ENCODE measurements at regions not wholly inside any gene's neighbourhood (a gene's known extent, or its start where the extent isn't known, plus 50 kb on each side); places are given as distances from the start of the nearest gene placed in this dataset.
A peak's percentile ranks its signal among the peaks of the same experiment; 100 is the strongest.

DNA sequence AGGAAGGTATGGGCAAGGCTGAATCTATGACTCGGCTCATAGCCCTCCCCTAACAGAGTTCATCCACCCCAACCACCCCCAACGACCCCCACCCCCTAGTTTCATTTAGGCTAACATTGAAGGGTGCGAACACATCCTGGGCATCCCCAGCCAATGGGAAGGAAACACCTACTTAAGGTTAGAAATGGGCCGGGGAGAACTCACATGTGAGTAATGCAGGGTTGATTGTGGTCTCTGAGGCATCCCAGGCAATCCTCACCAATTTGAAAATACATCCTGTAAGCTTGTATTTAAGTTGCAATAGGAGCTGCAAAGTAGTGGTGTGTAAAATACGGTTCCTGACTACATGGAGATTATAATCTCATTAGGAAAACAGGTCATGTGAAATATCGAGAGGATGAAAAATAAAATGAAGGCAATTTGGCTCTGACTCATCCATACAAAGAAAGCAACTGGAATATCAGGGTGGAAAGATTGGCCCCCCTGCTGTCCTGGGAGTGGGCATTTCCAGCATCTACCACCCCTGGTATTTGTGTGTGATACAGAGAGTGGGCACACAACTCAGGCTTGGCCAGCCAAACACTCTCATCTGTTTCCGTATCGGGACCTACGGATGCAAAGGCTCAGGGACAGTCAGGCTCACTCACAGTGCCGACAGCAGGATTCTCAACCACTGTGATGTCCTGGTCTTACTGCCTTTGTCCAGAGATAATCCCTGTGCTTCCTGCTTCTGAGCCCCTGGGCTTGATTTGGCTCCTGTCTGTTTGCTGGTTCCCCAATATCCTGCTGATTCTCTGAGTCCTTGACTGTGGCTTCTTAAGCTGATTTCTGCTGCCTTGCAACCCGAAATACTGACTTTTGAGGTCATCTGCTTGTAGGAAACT is 90.0 kb upstream of the NCKAP5 start:
- in situ Hi-C loops (cut with HindIII; ENCODE audit: low pct_unique_long_range_greater_than_20kb, low sequenced_read_pairs), result no loop called here
- DNase-seq (ENCODE audit: low read depth), result peak; percentile 51

DNA sequence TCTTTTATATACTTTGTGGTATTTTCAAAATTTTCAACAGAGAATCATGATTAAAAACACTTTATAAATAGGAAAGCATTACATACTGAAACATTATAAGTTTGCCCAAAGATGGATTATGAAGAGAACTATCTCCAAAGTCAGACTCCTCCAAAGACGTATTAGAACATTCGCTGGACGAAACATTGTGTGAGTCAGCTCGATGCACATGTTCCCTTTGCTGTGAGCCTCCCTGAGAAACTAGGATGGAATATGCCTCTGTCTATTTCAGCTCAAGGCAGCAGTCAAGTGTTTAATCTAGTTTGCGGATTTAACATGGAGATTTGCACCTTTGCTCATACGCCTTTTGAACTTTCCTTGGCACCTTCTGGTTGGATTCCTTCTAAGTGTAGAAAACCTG is 92.2 kb upstream of the NCKAP5 start:
- in situ Hi-C loops (cut with HindIII; ENCODE audit: low pct_unique_long_range_greater_than_20kb, low sequenced_read_pairs), result no loop called here
- DNase-seq (ENCODE audit: low read depth), result no peak

DNA sequence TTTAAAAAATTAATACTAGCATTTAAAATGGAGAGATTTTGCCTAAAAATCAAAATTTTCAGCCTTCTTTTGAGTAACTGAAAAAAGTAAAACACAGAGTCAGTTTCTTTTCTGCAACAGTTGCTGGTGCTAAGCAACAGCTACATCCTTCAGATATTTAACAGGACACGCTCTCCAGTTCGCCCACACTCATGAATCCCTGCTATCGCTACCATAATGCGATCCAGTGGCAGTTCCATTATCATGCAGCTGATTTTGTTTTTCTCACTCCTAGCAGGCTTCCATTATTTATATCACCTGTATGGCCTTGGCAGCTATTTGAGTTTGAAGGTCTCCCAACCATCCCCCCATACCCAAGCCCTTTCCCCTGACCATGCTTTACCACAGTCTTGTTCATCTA is 93.1 kb upstream of the NCKAP5 start:
- in situ Hi-C loops (cut with HindIII; ENCODE audit: low pct_unique_long_range_greater_than_20kb, low sequenced_read_pairs), result no loop called here
- no peak for DNase-seq (ENCODE audit: low read depth)

DNA sequence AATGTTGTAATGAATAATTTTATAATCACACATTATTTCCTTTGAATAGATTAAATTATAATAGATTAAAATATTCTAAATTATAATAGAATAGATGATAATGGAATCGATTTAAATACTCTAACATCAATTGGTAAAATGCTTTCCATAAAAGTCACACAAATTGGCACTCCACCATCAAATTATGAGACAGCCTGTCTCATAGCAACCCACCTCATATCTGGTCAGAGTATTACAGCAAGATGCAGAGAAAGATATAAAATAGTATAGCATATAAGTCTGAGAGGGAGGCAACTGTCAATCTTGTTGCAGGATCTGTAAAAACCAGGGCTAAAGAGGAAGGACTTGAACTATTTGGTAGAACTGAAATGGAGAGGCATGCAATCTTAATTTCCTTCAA is 98.4 kb upstream of the NCKAP5 start:
- in situ Hi-C loops (cut with HindIII; ENCODE audit: low pct_unique_long_range_greater_than_20kb, low sequenced_read_pairs), result no loop called here
- no peak for DNase-seq (ENCODE audit: low read depth)

DNA sequence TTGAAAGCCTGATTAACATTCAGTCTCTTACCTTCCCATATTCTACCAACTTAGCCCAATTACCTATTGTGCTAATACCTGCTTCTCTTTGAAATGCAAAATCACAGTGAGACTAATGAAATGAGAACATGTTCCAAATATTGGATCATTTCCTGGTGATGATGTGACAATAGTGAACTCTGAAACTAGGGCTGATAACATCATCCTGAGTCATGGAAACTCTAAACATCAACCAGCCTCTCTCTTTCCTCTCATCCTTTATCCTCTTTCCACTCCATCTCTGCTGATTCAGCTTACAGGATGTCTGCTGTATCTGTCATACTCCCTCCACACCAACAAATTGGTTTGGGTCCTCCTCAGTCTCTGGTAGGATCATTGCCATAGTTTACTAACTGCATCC is 98.8 kb upstream of the NCKAP5 start:
- in situ Hi-C loops (cut with HindIII; ENCODE audit: low pct_unique_long_range_greater_than_20kb, low sequenced_read_pairs), result no loop called here
- DNase-seq (ENCODE audit: low read depth), result peak; percentile 75

DNA sequence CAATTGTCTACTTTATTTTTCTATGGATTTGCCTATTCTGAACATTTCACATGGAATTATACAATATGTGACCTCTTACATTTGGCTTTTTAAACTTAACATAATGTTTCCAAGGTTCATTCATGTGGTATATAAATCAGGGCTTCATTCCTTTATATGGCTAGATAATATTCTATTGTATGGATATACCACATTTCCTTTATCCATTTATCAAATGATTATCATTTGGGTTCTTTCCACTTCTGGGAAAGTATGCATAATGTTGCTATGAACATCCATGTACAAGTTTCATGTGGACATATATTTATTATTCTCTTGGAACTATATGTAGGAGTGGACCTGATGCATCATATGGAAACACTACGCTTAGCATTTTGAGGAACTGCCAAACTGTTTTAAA is 99.7 kb upstream of the NCKAP5 start:
- in situ Hi-C loops (cut with HindIII; ENCODE audit: low pct_unique_long_range_greater_than_20kb, low sequenced_read_pairs), result no loop called here
- no peak for DNase-seq (ENCODE audit: low read depth)

DNA sequence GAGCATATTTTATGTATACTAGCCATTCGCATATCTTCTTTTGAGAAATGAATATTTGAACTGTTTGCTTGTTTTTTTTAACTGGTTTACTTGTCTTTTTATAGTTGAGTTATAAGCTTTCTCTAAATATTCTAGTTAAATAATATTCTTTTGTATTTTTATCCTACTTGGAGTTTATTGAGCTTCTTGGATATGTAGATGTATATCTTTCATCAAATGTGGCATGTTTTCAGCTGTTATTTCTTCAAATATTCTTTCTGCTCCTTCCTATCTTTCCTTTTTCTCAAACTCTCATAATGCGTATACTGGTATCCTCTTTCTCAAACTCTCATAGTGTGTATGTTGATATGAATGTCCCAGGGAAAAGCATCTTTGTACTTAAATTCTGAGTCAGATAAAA is 100.3 kb upstream of the NCKAP5 start:
- in situ Hi-C loops (cut with HindIII; ENCODE audit: low pct_unique_long_range_greater_than_20kb, low sequenced_read_pairs), result no loop called here
- DNase-seq (ENCODE audit: low read depth), result no peak

DNA sequence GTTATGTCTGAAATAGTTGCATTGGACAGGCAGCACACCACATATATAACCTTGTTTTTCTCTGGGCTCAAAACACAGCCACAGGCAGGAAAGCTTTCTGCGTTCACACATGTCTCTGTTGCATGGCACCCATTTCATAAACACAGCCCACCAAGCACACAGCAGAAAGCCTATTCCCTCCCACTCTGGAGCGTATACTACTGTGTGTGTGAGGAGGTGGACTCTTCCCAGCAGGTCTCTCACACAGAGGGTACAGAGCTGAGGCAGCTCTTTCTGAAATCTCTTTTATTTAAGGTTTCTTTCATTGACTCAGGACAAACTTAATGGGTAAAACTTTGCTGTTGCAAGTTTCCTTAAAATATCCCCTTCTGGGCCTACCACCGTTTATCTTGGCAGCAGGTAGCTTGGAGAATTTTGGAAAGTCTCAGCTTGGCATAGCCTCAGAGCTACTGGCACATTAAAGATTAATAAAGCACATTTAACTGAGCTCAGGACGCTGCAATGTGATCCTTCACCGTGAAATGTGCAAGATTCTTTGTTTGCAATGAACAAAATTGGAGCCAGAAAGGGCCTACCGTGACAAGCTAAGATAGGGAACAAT is 105.1 kb upstream of the NCKAP5 start:
- DNase-seq (ENCODE audit: low read depth), result peak; percentile 29
- in situ Hi-C loops (cut with HindIII; ENCODE audit: low pct_unique_long_range_greater_than_20kb, low sequenced_read_pairs), result no loop called here

DNA sequence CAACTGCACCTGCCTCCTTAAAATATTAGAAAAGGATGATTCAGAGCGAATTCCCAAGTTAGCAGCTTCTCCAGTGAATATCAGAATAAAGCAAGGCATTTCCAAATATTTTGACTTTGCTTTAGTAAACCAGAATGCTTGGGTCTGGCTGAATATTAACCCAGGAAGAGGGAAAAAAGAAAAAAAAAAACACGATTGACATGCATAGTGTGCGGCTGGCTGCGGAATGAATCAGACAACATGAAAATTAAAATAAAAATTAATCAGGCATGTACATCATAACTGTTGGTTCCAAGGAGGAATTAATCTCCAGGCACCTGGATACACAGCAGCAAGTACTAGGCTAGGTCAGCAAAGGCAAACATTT is 105.8 kb upstream of the NCKAP5 start:
- peak; percentile 80 for DNase-seq (ENCODE audit: low read depth)
- in situ Hi-C loops (cut with HindIII; ENCODE audit: low pct_unique_long_range_greater_than_20kb, low sequenced_read_pairs), result no loop called here

DNA sequence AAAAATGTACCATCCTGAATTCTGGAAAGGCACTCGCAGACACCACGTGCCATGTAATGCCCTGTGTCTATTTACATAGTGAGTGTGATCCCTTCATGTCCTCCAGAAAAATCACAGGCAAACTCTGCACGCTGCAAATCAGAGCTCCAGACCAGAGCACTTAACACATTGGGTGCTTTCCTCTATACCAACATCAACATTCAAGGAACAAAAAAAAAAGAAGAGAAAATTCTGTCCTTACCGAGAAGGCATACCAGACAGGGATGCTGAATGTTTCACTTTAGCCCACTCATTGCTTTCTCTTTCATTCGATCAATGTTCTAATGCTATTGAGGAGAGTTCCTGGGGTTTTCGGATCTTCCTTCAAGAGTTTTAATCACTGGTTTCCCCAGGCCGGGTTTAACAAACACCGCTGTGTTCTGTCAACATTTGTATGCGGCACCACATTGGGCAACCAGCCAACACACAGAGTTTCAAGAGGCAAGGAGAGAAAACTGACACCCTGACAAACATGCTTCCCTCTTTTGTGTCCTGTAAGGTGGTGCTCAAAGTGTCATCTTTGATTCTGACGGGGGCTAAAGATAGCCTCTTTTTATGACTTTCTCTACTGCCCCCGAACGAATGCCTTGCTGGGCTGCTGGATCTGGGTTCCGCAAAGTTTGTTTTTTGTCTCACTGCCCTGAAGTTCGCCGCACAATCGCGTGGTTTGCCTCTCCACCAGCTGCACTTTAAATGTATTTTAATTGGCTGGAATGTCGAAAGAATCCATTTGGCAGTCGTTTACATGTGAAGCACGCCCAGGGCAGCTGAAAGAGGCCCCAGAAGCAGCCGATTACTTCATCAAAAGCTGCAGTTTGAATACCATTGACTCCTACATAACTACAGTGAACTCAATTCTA is 106.4 kb upstream of the NCKAP5 start:
- peak; percentile 81 for DNase-seq (ENCODE audit: low read depth)
- in situ Hi-C loops (cut with HindIII; ENCODE audit: low pct_unique_long_range_greater_than_20kb, low sequenced_read_pairs), result no loop called here

DNA sequence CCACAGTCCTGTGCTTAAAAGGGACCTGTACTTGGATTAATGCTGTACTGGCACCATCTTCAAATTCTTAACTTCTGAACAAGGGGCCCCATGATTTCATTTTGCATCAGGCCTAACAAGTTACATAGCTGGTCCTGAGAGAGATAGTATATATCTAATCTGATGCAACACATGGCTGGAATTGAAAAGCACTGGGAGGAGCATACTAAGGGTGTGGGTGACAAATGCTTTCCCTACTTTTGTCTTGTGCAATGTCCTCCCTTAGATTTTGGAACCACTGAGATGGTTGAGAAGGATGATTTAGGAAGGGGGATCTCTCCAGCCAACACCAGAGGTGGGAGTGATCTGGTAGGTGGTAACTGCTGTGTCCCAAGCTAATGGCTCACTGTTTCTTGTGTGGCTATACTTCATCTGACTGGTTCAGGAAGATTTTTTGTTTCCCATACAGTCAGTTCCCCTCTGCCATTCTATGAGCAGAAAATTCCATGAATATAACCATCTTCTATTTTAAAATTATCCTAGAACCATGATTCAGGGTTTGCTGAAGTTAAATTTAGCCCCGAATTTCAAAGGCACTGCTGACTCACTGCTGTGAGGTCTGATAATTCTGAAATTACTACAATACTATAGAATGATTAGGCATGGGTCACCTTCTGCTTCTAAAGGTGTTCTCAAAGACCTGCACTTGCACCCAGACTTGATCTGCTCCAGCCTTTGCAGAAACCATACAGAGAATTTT is 108.3 kb upstream of the NCKAP5 start:
- in situ Hi-C loops (cut with HindIII; ENCODE audit: low pct_unique_long_range_greater_than_20kb, low sequenced_read_pairs), result no loop called here
- no peak for DNase-seq (ENCODE audit: low read depth)

DNA sequence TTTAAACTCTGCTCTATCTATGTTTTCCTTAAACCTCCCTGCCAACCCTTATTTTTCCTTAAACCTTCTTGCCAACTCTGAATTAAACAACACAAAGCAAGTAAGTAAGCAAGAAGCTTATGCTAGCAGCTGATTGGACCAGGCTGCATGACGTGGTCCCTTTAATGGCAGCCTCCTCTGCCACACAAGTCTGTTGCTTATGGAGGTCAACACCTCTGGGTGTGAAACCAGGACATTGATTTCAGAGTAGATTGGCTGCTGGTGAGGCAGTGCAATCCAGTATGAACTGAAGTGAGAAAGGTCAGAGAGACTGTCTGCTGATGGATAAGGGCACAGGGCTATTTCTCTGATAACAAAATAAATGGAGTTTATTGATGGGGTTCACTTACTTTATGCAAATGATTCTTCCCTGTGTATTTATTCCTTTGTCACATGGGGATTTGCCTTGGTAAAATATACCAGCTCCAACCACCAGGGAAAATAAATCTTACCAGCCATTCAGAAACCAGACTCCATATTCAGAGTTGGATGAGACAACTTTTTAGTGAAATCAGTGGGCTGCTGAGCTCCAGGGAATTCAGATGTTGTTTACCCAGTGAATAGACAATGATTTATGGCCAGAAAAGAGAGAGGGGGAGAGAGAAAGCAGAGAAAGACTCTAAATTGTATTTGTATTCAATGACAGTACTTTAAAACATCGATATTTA is 112.2 kb upstream of the NCKAP5 start:
- in situ Hi-C loops (cut with HindIII; ENCODE audit: low pct_unique_long_range_greater_than_20kb, low sequenced_read_pairs), result no loop called here
- no peak for DNase-seq (ENCODE audit: low read depth)

DNA sequence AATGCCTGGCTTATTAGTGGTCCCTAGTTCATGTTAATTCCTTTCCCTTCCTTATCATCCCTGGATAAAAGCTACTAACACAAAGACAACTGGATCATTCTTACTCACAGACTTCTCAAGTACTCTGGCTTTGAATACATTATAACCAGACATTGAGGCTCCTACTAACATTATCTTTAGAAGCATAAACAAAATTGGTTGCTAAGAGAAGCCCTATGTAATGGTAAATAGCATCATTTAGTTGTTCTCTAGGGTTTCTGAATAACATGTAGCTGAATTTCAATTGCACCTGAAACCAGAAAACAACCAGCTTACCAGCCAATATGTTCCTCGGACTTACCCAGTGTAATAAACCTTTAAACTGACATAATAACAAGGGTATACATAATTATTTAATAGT is 114.1 kb upstream of the NCKAP5 start:
- no peak for DNase-seq (ENCODE audit: low read depth)
- in situ Hi-C loops (cut with HindIII; ENCODE audit: low pct_unique_long_range_greater_than_20kb, low sequenced_read_pairs), result no loop called here

DNA sequence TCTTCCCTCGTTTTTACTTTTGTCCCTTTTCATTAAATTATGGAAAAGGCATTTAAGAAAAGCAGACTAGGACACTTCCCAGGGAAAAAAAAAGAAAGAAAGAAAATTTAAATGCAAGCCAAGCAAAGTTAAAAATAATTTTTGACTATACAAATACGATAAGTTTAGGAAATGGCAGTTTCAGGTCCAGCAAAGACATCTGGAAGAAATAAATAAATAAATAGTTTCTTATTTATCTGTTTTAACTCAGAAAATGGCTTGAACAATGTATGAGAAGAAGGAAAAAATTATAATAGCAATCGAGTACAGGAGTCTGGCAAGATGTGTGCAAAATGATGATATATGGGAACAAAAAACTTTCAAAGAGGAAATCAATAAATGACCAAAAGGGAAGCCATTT is 114.6 kb upstream of the NCKAP5 start:
- in situ Hi-C loops (cut with HindIII; ENCODE audit: low pct_unique_long_range_greater_than_20kb, low sequenced_read_pairs), result no loop called here
- DNase-seq (ENCODE audit: low read depth), result no peak

DNA sequence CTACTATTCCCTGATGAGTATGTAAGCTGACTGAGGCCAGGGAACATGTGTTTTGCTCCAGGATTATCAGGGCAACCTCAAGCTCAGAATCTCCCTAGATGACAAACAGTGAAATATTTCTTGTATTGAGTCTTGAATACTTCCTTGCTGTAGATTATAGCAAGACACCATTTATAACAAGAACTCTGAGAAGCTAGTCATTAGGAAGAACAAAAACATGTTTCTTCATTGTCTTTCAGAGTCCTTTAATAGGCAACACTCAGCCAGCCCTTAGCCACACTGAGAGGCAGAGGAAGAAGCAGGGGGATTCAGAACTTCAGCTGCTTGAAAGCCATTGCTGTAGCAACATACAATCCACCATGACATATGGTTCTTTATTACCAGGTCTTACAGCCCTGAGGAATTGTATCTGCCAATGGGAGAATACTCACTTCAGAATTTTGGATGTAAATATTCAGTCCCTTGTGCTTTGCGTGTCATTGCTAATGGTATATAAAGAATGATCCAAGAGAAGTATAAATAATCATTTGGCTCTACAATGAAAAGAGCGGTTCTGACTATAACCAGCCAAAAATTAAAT is 117.5 kb upstream of the NCKAP5 start:
- in situ Hi-C loops (cut with HindIII; ENCODE audit: low pct_unique_long_range_greater_than_20kb, low sequenced_read_pairs), result no loop called here
- DNase-seq (ENCODE audit: low read depth), result no peak

DNA sequence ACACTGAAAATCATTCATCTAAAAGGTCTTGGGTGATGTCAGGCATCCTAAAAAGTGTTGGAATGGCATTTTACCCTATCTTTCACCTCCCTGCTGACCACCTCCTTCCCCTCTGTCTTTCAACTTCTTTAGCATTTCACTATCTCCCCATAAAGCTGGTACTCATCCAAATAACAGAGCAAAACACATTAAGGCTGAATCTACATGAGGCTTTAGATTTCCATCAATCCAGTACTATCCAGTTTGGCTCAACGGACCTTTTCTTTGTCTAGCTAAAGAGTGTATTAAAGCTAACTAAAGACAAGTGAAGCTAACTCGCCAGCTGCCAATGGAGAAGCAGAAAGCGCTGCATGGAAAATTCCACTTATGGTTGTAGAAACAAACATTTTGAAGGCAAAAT is 122.5 kb upstream of the NCKAP5 start:
- DNase-seq (ENCODE audit: low read depth), result no peak
- in situ Hi-C loops (cut with HindIII; ENCODE audit: low pct_unique_long_range_greater_than_20kb, low sequenced_read_pairs), result no loop called here

DNA sequence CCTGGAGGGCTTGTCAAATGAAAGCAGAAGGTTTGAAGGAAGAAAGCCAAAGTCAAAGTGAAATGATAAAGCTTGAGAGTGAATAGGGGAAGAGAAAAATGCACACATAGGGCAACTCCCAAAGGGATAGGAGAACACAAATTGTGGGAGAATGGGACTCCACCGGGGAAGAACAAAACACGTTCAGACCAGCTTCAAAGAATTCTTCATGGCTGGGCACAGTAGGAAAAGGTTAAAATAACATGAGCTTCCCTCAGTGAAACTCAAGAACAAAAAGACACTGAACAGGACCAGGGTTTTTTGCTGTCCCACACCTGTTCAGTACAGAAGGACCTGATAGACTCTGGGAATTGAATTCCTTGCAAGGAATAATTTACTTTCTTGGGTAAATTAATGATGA is 123.1 kb upstream of the NCKAP5 start:
- no peak for DNase-seq (ENCODE audit: low read depth)
- in situ Hi-C loops (cut with HindIII; ENCODE audit: low pct_unique_long_range_greater_than_20kb, low sequenced_read_pairs), result no loop called here

DNA sequence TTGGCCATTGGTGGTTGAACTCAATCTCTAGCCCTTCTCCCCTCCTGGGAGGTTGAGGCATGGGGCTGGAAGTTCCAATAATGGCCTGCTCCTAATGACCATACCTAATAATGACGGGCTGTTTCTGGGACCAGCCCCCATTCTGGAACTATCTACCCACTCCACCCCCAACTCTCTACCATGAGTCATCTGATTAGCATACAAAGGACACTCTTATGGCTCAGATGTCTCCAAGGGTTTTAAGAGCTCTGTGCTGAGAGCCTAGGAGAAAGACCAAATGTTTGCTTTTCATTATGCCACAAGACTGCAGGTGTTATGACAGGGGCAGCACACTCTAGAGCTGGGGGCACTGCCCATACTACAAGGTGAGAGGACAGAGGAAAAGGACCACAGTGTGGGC is 137.0 kb upstream of the NCKAP5 start:
- DNase-seq (ENCODE audit: low read depth), result no peak

More for the DNA sequence above, 137.0 kb upstream of the NCKAP5 start:
- in situ Hi-C loops (cut with HindIII; ENCODE audit: low pct_unique_long_range_greater_than_20kb, low sequenced_read_pairs), result no loop called here

All from Caki2 (cell line).